A549 (cell line): ENCODE measurements at regions not wholly inside any gene's neighbourhood (a gene's known extent, or its start where the extent isn't known, plus 50 kb on each side); places are given as distances from the start of the nearest gene placed in this dataset.

ENCODE experiments used
- ATAC-seq, 2 experiments: fragments of 200-7000 bp in 1 of 2; fragments of >200 bp in 1 of 2; cut with Nextera tagmentation in 1 of 2; cut with Tn5 transposase in 1 of 2; 3 replicates each; pipeline versions ENCODE4 v1.8.0 to v1.9.1; 2018 to 2020; ENCODE audit warnings: mild to moderate bottlenecking in 1 of 2, moderate library complexity in 1 of 2
- CTCF ChIA-PET: fragments of 300-600 bp; sonication (Branson Sonifier 250); formaldehyde crosslinking; extraction: SDS; loops from one replicate; lab custom pipeline; 2021; ENCODE audit warnings: antibody characterized with exemption, inconsistent platforms; lab: Yijun Ruan, JAX
- POLR2A ChIA-PET: fragments of 350-600 bp; formaldehyde crosslinking; extraction: SDS; loops from one replicate; lab custom pipeline; 2021; ENCODE audit warnings: antibody characterized with exemption, inconsistent platforms; lab: Yijun Ruan, JAX
- DNase-seq, 2 experiments: peaks; one replicate each; pipeline versions ENCODE4 v3.0.0 to v3.0.0-alpha.2; 2011 to 2016; ENCODE audit warnings: low read depth in 1 of 2, low spot score in 1 of 2
- FAIRE-seq: peaks from 2 replicates; lab custom pipeline; 2011; peaks lifted over from hg19 to GRCh38; lab: Jason Lieb, UNC
- H3K27ac ChIP-seq, 2 experiments: fragments of >200 bp; sonication (Bioruptor Twin); formaldehyde crosslinking; 3 replicates each; pipeline ENCODE4 v1.5.1; 2016 to 2017
- H3K4me1 ChIP-seq: fragments of >200 bp; sonication (Bioruptor Twin); formaldehyde crosslinking; 3 replicates; pipeline ENCODE4 v1.6.1; 2016
- H3K4me2 ChIP-seq: fragments of >200 bp; sonication (Bioruptor Twin); formaldehyde crosslinking; 3 replicates; pipeline ENCODE4 v1.6.1; 2016
- H3K4me3 ChIP-seq: fragments of >200 bp; sonication (Bioruptor Twin); formaldehyde crosslinking; 3 replicates; pipeline ENCODE4 v1.5.1; 2016
- H3K9me3 ChIP-seq: fragments of >200 bp; sonication (Bioruptor Twin); formaldehyde crosslinking; 3 replicates; pipeline ENCODE4 v1.6.1; 2016
- BHLHE40 ChIP-seq: IDR thresholded peaks from 2 replicates; pipeline ENCODE4 v1.6.1; 2012; ENCODE audit warnings: low read depth, low read length, inconsistent platforms
- CBX2 ChIP-seq: fragments of 200-600 bp; sonication (generic); IDR thresholded peaks from 2 replicates; pipeline ENCODE4 v1.6.1; 2016; ENCODE audit warnings: low read depth, mild to moderate bottlenecking, borderline replicate concordance
- CBX8 ChIP-seq: fragments of 200-600 bp; sonication (generic); IDR thresholded peaks from 2 replicates; pipeline ENCODE4 v1.6.1; 2016
- CHD2 ChIP-seq: fragments of 150-350 bp; IDR thresholded peaks from 2 replicates; pipeline ENCODE4 v1.6.1; 2014; ENCODE audit warnings: low read length; ENCODE audit not compliant: partially characterized antibody
- CHD4 ChIP-seq: fragments of 200-600 bp; sonication (generic); IDR thresholded peaks from 2 replicates; pipeline ENCODE4 v1.6.1; 2016; ENCODE audit warnings: antibody characterized with exemption, mild to moderate bottlenecking, borderline replicate concordance
- EP300 ChIP-seq, 2 experiments: fragments of >200 bp; sonication (Bioruptor Twin); formaldehyde crosslinking; IDR thresholded peaks; 2 replicates in 1 of 2; 3 replicates in 1 of 2; pipeline ENCODE4 v1.6.1; 2016 to 2017
- ESRRA ChIP-seq: fragments of 150-350 bp; IDR thresholded peaks from 2 replicates; pipeline ENCODE4 v1.6.1; 2014; ENCODE audit warnings: mild to moderate bottlenecking, low read length, borderline replicate concordance
- FOSL2 ChIP-seq, 2 experiments: fragments of 450-650 bp in 1 of 2; fragments of >200 bp in 1 of 2; sonication (Bioruptor Twin) in 1 of 2; formaldehyde crosslinking; IDR thresholded peaks; 2 replicates each; pipeline versions ENCODE4 v1.5.0 to v1.6.1; 2016 to 2020; ENCODE audit warnings: mild to moderate bottlenecking in 1 of 2, moderate library complexity in 1 of 2
- HDAC2 ChIP-seq: fragments of 200-600 bp; sonication (generic); IDR thresholded peaks from 2 replicates; pipeline ENCODE4 v1.6.1; 2016
- HOXB5 ChIP-seq: fragments of 250-450 bp; sonication (Bioruptor Pico); IDR thresholded peaks from 2 replicates; pipeline ENCODE4 v1.5.0; 2020; ENCODE audit warnings: mild to moderate bottlenecking, moderate library complexity
- JUN ChIP-seq, 2 experiments: fragments of >200 bp; sonication (Bioruptor Twin); formaldehyde crosslinking; IDR thresholded peaks; 2 replicates in 1 of 2; 3 replicates in 1 of 2; pipeline ENCODE4 v1.6.1; 2016 to 2017
- NR3C1 ChIP-seq: fragments of >200 bp; sonication (Bioruptor Twin); formaldehyde crosslinking; IDR thresholded peaks from 3 replicates; pipeline ENCODE4 v1.6.1; 2017
- POLR2AphosphoS2 ChIP-seq: conservative IDR thresholded peaks from 2 replicates; pipeline ENCODE4 v1.6.1; 2012; ENCODE audit warnings: low read length, improper control_type of control experiment, inconsistent platforms
- RNF2 ChIP-seq: fragments of 200-600 bp; sonication (generic); IDR thresholded peaks from 2 replicates; pipeline ENCODE4 v1.6.1; 2016; ENCODE audit warnings: low read depth, mild to moderate bottlenecking, antibody characterized with exemption, moderate library complexity, borderline replicate concordance
- SREBF2 ChIP-seq: fragments of 450-650 bp; IDR thresholded peaks from 2 replicates; pipeline ENCODE4 v1.6.1; 2014; ENCODE audit warnings: mild to moderate bottlenecking, moderate library complexity
- TFCP2L1 ChIP-seq: fragments of 250-450 bp; sonication (Bioruptor Pico); IDR thresholded peaks from 2 replicates; pipeline ENCODE4 v1.5.0; 2021; ENCODE audit warnings: mild to moderate bottlenecking
- WGBS: methylation state at CpG from one replicate; pipeline ENCODE4 v1.1.6; 2017; ENCODE audit errors: missing lambda C conversion rate; 5-methylcytosine and 5-hydroxymethylcytosine counted together
- TF ChIP-seq, protein P1 (sequence below): fragments of 250-450 bp; sonication (Bioruptor Pico); IDR thresholded peaks from 2 replicates; pipeline ENCODE4 v1.5.0; 2021; ENCODE audit warnings: mild to moderate bottlenecking, moderate library complexity, borderline replicate concordance
- TF ChIP-seq, protein P2 (sequence below): fragments of 200-600 bp; sonication (generic); IDR thresholded peaks from 2 replicates; pipeline ENCODE4 v1.6.1; 2016; ENCODE audit warnings: antibody characterized with exemption, mild to moderate bottlenecking, moderate library complexity
- TF ChIP-seq, protein P3 (sequence below): fragments of >200 bp; sonication (Bioruptor Twin); formaldehyde crosslinking; IDR thresholded peaks from 2 replicates; pipeline ENCODE4 v1.6.1; 2016
- TF ChIP-seq, protein P4 (sequence below): IDR thresholded peaks from 2 replicates; pipeline ENCODE4 v1.6.1; 2012
- TF ChIP-seq, protein P5 (sequence below): IDR thresholded peaks from 2 replicates; pipeline ENCODE4 v1.6.1; 2012; ENCODE audit warnings: low read depth, borderline replicate concordance

DNA sequence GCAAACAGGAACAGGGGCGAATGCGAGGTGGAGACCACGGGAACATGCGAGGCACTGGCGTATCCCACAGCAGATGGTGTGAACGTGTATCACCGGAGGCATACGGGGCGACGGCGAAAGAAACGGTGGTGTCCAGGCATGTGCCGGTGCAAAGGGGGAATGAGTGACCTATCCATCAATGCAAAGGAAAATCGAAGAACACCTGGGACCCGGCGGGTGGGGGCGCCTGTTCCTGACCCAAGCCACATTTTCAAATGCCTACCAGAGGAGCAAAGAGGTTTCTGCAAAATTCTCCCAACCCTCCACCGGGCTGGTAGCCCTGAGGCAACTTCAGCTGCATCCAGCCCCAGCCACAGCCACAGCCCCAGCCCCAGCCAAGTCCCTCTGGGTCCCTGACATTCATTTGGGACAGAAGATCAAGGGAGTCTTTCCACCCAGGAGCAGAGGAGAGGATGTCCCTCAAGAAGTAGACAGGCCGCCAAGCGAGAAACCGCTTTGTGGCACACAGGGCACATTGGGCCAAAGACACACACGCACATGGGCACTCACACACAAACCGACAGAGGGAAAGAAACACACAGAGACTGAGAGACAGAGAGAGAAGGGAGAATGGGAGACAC is 164.0 kb upstream of the ZNF337 start (continued):
- no peak for TF ChIP-seq ESRRA

DNA sequence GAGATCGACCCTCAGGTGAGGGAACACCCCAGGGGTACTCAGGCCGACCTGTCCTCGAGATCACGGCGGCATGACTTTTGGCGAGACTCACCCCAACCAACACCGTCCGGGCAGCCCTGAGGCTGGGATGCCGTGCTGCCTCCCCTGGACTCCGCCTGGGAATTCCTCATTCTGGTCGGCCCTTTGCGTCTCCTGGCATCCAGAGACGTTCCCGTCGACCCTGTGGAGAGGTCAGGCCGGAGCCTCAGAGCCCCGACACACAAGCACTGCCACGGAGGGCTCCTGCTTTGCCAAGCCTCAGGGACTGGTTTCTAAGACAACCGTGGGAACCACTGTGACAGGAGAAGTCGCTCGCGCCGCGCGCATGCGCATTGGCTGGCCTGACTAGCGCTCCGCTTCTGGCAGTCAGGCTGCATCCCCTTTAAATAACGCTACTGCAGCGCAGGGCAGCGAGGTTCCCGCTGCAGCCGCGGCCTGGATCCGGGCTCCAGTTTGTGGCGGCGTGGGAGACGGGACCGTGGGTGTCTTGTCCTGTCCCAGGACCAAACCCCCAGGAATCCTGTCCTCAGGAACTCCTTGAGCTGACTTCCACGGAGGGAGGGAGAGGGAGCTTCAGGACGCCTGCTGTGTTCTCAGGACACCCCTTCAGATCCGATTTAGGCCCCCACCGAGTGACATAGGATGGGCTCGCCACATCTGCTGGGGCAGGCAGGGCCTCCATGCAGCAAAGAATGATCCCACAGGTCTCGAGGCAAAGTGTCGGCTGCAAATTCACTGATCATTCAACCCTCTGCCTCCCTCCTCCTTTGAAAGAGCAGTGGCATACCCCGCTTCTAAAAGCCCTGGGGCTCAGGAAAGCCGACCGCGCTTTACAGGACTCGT is 163.2 kb upstream of the ZNF337 start:
- WGBS = 70% methylated on average over 48 of the region's 51 CpGs
- H3K4me1 ChIP-seq = peaks cover 17% of the 10 kb centered on the region; the same call in 2 of the 3 replicates
- peak overlapping the region; percentile 60 for H3K4me2 ChIP-seq
- DNase-seq = peak in 1 of 2 experiments; percentile 53
- CTCF ChIA-PET = no interaction called here
- peak overlapping the region; percentile 12; the same call in 1 of the 3 replicates for H3K4me3 ChIP-seq
- no peak overlapping the region for H3K27ac ChIP-seq
- H3K9me3 ChIP-seq = peaks cover 59% of the 10 kb centered on the region
- TF ChIP-seq CBX8 (no peak), FOSL2 (IDR thresholded peaks at IDR 0.05) (no peak), FOSL2 (CRISPR knock-in tag; IDR thresholded peaks at IDR 0.05) (no peak), NR3C1 (no peak), RNF2 (no peak), HOXB5 (CRISPR knock-in tag) (no peak), CHD4 (no peak), BHLHE40 (no peak), CBX2 (no peak), JUN (IDR thresholded peaks at IDR 0.05) (no peak), HDAC2 (no peak), CHD2 (no peak), TFCP2L1 (CRISPR knock-in tag) (no peak), POLR2AphosphoS2 (no peak), SREBF2 (no peak), EP300 (IDR thresholded peaks at IDR 0.05) (no peak)
- TF ChIP-seq, protein P1, sequence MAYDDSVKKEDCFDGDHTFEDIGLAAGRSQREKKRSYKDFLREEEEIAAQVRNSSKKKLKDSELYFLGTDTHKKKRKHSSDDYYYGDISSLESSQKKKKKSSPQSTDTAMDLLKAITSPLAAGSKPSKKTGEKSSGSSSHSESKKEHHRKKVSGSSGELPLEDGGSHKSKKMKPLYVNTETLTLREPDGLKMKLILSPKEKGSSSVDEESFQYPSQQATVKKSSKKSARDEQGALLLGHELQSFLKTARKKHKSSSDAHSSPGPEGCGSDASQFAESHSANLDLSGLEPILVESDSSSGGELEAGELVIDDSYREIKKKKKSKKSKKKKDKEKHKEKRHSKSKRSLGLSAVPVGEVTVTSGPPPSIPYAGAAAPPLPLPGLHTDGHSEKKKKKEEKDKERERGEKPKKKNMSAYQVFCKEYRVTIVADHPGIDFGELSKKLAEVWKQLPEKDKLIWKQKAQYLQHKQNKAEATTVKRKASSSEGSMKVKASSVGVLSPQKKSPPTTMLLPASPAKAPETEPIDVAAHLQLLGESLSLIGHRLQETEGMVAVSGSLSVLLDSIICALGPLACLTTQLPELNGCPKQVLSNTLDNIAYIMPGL (CRISPR knock-in tag) = no peak
- TF ChIP-seq, protein P2, sequence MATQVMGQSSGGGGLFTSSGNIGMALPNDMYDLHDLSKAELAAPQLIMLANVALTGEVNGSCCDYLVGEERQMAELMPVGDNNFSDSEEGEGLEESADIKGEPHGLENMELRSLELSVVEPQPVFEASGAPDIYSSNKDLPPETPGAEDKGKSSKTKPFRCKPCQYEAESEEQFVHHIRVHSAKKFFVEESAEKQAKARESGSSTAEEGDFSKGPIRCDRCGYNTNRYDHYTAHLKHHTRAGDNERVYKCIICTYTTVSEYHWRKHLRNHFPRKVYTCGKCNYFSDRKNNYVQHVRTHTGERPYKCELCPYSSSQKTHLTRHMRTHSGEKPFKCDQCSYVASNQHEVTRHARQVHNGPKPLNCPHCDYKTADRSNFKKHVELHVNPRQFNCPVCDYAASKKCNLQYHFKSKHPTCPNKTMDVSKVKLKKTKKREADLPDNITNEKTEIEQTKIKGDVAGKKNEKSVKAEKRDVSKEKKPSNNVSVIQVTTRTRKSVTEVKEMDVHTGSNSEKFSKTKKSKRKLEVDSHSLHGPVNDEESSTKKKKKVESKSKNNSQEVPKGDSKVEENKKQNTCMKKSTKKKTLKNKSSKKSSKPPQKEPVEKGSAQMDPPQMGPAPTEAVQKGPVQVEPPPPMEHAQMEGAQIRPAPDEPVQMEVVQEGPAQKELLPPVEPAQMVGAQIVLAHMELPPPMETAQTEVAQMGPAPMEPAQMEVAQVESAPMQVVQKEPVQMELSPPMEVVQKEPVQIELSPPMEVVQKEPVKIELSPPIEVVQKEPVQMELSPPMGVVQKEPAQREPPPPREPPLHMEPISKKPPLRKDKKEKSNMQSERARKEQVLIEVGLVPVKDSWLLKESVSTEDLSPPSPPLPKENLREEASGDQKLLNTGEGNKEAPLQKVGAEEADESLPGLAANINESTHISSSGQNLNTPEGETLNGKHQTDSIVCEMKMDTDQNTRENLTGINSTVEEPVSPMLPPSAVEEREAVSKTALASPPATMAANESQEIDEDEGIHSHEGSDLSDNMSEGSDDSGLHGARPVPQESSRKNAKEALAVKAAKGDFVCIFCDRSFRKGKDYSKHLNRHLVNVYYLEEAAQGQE = no peak
- TF ChIP-seq, protein P3, sequence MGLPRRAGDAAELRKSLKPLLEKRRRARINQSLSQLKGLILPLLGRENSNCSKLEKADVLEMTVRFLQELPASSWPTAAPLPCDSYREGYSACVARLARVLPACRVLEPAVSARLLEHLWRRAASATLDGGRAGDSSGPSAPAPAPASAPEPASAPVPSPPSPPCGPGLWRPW = no peak
- TF ChIP-seq, protein P4, sequence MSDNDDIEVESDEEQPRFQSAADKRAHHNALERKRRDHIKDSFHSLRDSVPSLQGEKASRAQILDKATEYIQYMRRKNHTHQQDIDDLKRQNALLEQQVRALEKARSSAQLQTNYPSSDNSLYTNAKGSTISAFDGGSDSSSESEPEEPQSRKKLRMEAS = no peak
- TF ChIP-seq, protein P5, sequence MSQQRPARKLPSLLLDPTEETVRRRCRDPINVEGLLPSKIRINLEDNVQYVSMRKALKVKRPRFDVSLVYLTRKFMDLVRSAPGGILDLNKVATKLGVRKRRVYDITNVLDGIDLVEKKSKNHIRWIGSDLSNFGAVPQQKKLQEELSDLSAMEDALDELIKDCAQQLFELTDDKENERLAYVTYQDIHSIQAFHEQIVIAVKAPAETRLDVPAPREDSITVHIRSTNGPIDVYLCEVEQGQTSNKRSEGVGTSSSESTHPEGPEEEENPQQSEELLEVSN = no peak
- TF ChIP-seq, all 56 proteins: peak for 0
- POLR2A ChIA-PET = no interaction called here
- ATAC-seq (peak in 1 of 2 experiments; percentile 28; a peak in 3 of 6 replicates), FAIRE-seq (no peak)
